GM20431 (cell line): ENCODE measurements at regions not wholly inside any gene's neighbourhood (a gene's known extent, or its start where the extent isn't known, plus 50 kb on each side); places are given as distances from the start of the nearest gene placed in this dataset.

Experiments used
- in situ Hi-C: fragments of 300-500 bp; cut with MseI, MboI; formaldehyde crosslinking; loops from one replicate; pipeline ENCODE4 v1.15.0; 2020; ENCODE audit warnings: low sequenced_read_pairs; ENCODE audit not compliant: unreplicated experiment

GRCh38 chr11:95717314-95717713 lies 72.3 kb downstream of the FAM76B start:
- in situ Hi-C loops = no loop called here

DNA sequence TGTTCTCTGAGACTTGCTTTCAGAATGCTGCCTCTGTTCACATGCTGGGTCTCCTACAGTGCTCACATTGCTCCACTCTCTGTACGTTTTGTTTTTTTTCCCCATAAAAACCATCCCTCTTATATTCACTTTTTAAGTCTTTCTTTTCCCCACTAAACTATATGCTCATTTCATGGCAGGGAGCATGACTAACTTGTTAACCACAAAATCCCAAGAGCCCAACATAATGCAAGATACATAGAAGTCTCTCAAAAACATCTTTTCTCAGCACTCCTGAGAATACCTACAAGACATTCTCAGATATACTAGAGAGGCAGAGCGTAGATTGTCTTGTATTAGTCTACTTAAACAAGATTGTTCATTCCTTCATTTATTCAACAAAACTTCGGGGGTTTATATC lies 73.3 kb downstream of the FAM76B start:
- in situ Hi-C loops = no loop called here

- in situ Hi-C loops = no loop called here
These were observed 73.8 kb downstream of the FAM76B start for GRCh38 chr11:95715777-95716241.

DNA sequence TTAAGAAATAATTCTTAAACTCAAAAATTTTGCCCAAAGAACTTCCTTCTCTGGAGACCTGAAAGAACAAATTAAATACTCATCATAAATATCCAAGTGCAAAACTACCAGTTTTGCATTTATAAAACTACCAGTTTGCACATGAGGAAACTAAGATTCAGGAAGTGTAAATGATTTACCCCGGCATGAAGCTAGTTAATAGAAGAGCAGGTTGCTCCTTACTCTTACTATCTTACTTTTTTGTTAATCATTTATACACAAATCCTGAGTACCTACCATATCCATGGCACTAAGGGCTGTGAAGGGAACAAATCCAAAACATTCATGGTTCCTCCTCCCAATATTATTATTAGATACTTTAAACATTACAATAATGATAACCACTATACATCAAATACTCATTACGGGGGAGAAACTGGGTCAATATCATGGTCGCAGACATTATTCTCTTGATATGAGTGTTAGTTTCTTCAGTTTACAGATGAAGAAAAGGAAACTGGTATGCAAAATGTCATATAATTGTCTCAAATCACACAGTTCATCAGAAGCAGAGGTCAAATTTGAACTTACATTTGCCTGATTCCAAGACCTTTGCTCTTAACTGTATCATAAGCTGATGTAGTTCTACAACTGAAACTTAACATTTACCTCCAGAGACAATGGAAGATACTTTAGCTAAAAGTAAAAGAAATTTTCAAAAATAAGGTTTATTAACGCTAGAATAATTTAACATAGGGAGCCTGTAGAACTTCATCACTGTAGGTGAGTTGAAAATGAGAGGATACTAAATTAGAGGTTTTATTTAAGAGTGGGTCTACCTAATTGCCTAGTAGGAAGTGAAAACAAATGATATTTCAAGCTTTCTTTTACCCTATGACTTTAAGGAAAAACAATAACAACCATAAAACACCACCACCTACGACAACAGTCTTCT lies 74.5 kb downstream of the FAM76B start:
- in situ Hi-C loops = no loop called here

DNA sequence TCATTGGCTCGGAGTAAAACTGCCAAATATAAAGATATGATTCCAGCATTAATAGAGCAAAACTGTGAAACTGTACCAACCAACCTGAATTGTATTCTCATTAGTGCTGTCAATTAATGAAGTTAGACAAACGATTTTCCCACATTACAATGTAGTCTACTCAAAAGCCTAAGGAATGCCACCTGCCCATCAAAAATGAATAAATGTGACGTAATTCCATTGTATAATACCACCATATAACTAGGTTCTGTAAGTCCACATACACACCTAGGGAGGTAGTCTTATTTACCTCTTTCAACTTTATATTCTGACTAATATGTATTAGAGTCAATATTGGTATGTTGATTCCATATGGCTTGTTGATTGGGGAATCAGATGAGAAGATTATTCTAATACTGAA lies 76.2 kb downstream of the FAM76B start:
- in situ Hi-C loops = no loop called here

DNA sequence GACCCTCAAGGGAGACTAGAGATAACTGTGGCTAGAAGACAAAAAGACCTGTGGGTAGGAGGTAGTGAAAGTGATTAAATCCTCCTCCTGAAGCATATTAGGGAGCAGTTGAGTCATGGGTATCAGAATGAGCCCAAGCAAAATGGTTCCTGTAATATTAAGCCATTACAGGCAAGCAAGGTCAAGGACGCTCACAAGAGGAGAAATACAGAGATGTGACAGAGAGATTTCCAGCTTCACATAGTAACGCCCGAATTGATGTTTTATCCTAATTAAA lies 77.7 kb downstream of the FAM76B start:
- in situ Hi-C loops = no loop called here

DNA sequence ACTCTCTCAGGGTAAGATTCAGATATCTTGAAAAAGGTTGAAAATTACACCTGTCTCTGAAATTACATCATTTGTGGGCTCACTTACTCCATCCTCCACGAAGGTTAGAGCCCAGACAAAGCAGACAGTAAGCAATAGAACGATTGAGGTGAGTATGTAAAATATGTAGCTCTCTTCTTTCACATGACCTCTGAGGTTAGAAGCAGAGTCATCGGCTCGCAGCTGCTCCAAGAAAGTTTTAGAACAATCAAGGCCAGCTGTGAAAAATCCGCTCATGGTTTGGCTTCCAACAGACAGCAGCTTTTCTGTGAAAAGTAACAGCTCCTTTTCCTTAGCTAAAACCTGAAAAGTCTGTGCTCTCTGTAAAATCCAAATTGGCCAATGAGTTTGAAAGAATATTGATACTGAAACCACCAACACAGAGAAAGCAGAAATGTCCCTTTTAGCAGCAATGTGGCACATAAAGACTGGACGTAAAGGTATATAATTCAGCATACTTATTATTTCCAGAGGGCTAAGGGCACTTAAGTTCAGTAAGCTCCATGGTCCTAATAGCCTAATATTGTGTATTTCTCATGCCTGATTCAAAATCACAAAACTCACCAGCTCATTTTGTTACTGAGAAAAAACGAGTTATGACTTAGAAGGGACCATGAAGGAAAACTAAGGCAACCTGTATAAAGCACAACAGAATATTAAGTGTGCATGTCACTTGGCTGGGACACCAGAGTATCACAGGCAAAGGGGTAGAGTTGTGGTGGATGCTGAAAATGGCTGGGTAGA lies 78.2 kb downstream of the FAM76B start:
- in situ Hi-C loops = no loop called here

GRCh38 chr11:95708681-95709080 lies 80.9 kb downstream of the FAM76B start:
- in situ Hi-C loops = loop anchor here (10.0 kb wide), 1 partner anchor 554 kb away; no protein-coding TSS in a partner anchor

DNA sequence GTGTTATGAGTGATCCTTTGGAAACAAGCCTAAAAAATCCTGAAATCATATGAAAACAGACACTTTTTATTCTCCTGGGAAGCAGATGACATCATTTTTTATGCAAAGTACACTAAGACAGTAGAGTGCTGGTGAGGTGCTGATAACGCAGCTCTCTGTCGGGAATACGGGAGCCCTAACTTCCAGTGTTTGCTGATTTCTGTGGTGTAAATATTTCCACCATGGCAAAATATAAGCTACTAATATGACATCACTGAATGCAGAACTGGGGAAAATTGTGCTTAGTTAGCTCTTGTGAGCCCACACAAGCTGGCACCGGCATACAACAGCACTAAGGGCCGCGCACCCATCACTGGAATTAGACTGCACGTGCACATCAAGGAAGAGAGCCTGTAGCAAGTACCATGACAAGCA lies 82.6 kb downstream of the FAM76B start:
- in situ Hi-C loops = loop anchor here (10.0 kb wide), 1 partner anchor 552 kb away; no protein-coding TSS in a partner anchor

- in situ Hi-C loops = loop anchor here (10.0 kb wide), 1 partner anchor 551 kb away; no protein-coding TSS in a partner anchor
These were observed 84.0 kb downstream of the FAM76B start for GRCh38 chr11:95705485-95706124.

DNA sequence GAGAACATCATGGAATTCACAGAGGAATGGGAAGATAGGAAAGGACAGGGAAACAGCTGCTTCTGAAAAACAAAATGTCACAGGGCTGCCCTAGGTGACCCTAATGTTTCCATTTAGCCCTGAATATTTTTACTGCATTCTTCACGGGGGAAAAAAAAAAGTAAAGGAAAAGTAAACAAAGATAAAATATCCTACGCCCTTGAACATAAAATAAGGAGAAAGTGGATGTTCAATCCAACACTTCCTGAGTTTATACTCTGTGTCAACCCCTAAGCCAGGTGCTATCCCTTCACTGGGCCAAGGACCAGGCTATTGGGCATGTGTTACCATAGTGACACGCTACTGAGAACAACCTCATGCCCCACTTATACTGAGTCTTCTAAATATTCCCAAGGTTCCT lies 84.7 kb downstream of the FAM76B start:
- in situ Hi-C loops = loop anchor here (10.0 kb wide), 1 partner anchor 550 kb away; no protein-coding TSS in a partner anchor

GRCh38 chr11:95703049-95703448 lies 86.5 kb downstream of the FAM76B start:
- in situ Hi-C loops = loop anchor here (10.0 kb wide), 1 partner anchor 548 kb away; no protein-coding TSS in a partner anchor

GRCh38 chr11:95702526-95702925 lies 87.1 kb downstream of the FAM76B start:
- in situ Hi-C loops = loop anchor here (10.0 kb wide), 1 partner anchor 548 kb away; no protein-coding TSS in a partner anchor

DNA sequence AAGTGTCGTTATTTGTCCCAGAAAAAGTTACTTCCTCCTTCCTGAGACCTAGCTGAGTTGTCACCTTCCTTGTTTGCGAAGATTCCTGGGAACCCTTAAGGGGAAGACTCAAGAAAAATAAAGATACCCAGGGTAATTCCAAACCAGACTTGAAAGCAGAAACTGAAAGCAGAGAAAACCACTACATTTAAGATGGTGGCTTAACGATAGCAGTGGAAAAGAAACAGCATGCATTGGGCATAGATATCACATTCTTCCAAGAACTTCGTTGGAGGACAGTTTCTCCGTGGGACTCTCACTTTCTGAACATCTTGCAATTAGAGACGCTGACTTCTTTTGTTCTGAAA lies 89.1 kb downstream of the FAM76B start:
- in situ Hi-C loops = loop anchor here (10.0 kb wide), 1 partner anchor 546 kb away; no protein-coding TSS in a partner anchor

GRCh38 chr11:95699631-95700470 lies 89.7 kb downstream of the FAM76B start:
- in situ Hi-C loops = loop anchor here (10.0 kb wide), 1 partner anchor 545 kb away; no protein-coding TSS in a partner anchor

DNA sequence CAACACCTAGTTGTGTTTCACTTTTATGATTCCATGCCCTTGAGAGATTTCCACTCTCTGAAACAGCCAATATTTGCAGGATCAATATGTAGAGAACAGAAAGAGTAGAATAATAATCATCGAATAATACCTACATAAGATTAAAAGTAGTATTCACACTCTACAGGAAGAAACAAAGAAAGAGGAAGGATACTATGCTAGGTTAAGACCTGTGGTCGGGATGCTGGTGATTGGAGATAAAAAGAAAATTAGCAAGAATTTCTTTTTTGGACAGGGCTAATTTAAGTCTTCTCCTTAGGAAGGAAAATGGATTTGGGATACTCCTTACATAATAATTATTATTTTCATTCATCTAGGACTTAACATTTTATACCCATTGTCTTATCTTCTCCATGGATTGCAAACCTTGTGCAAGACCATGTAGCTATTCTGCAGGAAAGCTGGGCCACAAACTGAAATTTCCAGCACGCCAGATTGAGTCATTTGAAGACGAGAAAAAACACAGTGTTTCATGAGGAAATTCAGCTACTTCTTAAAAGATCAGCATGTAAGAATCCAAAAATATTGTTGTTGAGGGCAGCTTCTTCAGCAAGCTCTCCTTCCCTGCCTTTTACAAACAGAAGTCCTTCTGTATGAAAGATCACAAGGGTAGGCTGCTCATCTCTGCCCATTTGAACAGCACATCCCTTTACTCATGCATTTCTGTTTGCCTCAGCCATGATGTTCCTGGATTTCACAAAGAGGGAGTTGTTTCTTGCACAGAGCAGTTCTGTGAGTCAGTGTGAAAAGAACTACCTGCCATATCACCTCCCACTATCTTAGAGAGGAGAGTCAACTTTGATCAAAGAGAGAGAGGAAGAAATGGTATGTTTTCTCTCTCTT lies 90.7 kb downstream of the FAM76B start:
- in situ Hi-C loops = no loop called here

DNA sequence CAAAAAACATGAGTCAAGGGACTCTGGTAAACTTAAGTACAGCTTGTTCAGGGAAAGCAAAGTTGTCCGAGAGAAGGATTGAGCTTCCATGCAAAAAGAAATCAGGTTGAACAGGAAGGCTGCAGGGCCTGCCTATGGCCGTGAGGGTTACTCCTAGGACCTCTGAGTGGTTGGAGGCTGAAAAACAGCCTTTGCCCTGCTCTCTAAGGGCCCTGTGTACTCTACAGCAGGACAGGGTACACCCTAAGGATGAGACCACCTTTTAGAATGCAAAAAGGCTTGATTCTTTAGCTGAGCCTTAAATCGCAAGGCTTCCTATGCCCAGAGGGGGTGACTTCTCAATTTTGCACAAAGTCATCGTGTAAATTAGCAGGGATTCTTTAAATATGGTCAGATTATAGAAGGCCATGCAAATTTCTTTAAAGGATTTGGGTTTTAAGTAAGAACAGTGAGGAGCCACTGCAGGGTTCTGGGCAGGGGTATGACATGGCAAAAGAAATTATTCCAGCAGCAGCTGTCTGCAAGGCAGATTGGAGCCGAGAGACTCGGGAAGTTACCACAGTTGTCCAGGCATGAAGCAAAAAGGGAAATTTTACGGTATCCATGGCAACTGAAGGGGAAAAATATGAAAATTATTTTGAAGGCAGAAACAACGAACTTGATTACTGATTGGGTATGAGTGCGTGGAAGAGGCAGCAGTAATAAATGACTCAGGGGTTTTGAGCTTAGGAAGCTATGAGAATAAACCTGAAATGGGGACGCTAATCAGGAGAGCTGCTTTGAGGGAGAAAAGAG lies 91.8 kb downstream of the FAM76B start:
- in situ Hi-C loops = no loop called here

- in situ Hi-C loops = no loop called here
These were observed 94.4 kb downstream of the FAM76B start for GRCh38 chr11:95695181-95695580.
